ENCODE measurements at regions not wholly inside any gene's neighbourhood (a gene's known extent, or its start where the extent isn't known, plus 50 kb on each side); places are given as distances from the start of the nearest gene placed in this dataset.
A peak's percentile ranks its signal among the peaks of the same experiment; 100 is the strongest.

- DNase-seq (ENCODE audit: low spot score) = no peak
Observed at GRCh38 chr1:186620566-186621350, 59.5 kb downstream of the PTGS2 start.

DNA sequence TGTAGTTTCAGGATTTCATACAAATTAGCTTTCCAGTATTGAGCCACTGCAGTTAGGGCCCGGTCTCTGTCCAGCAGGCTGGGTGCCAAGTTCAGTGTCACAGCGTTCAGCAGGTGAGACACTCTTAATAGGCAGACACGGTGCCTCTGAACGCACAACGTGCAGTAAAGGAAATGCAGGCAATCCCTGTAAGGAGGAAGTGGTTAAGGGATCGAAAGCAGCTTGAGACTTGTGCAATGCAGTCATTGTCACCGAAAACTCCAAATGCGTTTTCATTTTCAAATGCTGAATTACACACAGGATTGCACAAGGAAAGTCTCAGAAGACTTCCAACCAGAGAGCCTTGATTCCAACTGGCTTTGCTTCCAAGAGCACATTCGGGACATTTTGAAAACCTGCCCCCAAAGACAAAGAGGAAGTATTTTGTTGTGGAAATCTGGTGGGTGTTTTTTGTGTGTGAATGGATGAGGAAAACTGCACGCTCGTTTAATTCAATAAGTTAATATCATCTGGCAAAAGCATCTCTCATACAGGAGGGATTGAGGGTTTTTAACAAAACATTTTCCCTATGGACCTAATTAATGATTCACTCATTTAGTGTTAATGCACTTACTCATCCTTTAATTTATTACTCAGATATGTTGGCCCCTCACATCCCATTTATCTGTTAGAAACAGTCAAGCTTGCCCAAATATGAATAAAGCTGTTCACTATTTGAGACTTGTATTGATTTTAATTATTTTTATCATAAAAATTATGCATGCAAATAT is 61.6 kb downstream of the PTGS2 start:
- peak; percentile 27 for DNase-seq (ENCODE audit: low spot score)

DNA sequence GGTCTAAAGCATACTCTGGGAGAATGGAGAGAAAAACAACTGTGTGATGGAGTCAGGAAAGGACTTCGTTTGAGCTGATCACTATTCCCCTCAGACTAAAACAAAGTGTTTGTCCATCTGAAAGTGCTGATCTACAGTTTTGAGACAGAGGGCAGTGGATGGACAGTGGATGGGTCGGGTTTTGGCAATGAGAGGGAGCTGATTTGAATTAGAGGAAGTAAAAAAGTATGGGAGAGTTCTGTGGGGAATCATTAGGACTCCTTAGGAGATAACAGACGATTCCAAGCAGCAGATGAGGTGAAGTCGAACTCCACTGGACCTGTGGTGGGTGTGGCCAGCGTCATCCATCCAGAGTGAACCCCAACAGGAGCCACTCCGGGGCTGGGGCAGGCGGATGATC is 62.3 kb downstream of the PTGS2 start:
- DNase-seq (ENCODE audit: low spot score) = peak; percentile 11

GRCh38 chr1:186616511-186616910 is 63.7 kb downstream of the PTGS2 start:
- DNase-seq (ENCODE audit: low spot score) = no peak

DNA sequence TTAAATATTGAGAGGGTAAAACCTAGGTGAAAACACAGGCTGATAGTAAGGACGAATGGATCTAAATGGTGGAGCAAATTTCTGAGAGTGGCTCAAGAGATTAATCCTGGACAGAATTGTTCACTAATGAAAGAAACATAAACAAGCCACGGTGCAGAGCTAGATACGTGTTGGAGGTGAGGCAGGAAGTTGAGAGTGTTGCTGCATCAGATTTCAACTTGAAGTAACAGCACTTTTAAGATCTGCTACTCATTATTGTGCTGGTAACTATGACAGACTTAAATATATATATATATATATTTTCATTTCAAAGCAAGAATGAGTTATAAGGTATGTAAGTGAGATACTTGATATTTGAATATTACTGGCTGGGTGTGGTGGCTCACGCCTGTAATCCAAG is 64.9 kb downstream of the PTGS2 start:
- no peak for DNase-seq (ENCODE audit: low spot score)

DNA sequence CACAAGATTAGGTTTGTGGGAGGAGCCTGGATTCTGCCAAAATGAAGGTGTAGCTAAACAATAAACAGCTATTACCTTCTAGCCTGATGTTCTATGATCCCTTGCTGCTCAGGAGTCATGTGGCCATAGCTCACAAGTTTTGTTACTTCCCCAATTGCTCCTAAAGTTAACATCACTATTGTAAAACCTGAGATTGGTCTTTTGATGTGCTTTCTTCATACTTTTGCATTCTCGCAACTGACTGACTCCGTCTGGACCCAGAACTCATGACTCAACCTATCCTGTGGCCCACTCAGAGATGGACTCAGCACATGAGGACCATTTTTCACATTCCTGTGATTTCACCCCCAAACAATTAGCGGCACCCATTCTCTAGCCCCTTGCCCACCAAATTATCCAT is 69.1 kb downstream of the PTGS2 start:
- no peak for DNase-seq (ENCODE audit: low spot score)

DNA sequence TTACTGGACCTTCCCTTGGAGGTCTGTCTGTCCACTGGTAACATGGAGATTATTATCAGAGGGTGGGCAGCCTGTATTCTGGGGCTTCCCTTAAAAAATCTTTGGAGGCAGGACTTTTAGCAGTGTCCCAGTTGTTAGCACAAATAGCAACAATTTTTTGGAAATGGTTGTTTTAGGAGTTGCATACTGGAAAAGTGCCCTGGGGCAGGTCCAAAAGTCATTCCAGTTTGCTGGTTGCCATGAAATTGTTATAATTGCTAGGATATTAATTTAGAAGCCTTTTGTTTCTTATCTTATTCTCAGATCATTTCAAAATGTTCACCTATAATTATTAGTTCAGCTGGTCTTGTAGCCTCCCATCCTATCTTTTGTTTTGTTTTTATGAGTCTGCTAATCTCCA is 71.0 kb downstream of the PTGS2 start:
- no peak for DNase-seq (ENCODE audit: low spot score)

DNA sequence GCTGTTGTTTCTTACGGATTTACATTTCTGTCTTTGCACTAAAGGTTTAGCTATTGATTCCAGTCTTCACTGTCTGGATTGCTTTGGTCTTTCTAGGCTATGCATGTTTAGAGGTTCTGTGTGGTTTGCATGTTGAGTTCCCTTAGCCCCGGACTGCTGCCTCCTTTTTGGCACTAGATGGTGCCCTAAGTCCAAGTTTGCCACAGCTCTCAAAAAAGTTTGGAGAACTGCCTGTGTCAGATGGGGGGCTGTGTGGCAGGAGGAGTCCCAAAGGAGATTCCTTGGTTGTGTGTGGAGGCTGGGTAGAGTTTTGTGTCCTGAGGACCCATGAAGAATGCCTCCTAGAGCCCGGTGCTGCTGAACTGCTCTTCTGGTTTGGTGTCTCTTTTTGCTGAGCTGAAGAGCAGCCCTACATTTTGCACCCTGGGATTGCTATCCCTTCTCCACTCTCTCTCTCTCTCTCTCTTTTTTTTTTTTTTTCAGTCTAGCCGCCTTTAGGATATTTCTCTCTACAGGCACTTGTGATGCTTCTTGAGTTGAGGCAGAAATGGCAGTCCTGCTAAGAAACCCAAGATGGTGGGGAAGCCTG is 74.4 kb downstream of the PTGS2 start:
- DNase-seq (ENCODE audit: low spot score) = peak; percentile 5

DNA sequence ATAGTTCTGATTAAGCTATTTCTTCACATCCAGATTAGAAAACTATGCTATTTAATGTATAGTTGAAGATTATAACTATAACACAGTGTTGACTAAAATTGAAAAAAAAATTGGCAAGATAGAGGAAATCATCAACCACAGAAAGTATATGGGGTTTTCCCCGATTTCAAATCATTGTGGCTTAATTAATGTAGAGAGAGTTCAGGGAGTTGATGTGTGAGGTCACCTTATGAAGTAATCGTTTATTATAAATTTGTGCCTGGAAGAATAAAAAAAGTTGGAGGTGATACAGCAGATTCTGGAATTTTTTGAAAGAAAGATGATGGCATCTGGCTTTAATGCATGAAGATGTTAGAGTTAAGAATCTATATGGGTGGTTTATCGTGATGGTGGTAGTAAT is 84.3 kb downstream of the PTGS2 start:
- DNase-seq (ENCODE audit: low spot score) = no peak

- DNase-seq (ENCODE audit: low spot score) = no peak
Observed at GRCh38 chr1:186578325-186579016, 101.8 kb downstream of the PTGS2 start.

- no peak for DNase-seq (ENCODE audit: low spot score)
Observed at GRCh38 chr1:186577633-186578032, 102.6 kb downstream of the PTGS2 start.

DNA sequence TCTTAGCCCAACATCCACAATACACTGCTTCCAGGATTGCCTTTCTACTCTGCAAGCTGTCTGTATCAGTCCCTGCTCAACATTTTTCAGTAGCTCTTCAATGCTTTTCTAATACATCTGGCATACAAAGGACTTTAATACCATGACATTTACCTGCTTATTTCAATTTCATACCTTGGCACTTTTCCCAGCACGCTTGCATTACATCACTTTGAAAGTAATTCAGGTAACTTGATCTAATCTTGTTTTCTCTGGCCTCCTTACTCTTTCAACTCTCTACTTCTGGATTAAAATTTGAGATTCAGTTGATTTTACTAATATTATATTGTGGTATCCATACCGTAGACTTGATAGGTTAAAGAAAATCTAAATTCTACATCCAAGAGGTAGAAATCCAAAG is 103.0 kb downstream of the PTGS2 start:
- DNase-seq (ENCODE audit: low spot score) = no peak

DNA sequence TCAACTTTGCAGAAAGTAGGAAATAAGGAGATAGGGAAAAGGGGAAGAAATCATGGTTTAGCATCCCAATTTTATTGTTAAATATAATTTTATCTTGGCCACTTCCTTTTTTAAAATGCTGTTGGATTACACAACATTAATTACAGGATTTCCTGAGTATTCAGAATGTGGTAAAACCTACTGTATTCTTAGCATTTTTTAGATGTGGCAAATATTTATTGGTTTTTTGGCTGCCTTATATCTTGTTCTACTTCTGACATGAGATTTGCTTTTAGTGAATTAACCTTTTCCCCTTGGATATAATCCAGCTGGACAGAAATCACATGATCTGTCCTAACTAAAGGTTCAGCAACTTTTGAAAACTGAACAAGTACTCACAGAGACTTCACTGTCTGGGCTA is 104.9 kb downstream of the PTGS2 start:
- DNase-seq (ENCODE audit: low spot score) = no peak

- DNase-seq (ENCODE audit: low spot score) = no peak
Observed at GRCh38 chr1:186574926-186575325, 105.3 kb downstream of the PTGS2 start.

GRCh38 chr1:186572509-186572908 is 107.7 kb downstream of the PTGS2 start:
- no peak for DNase-seq (ENCODE audit: low spot score)

DNA sequence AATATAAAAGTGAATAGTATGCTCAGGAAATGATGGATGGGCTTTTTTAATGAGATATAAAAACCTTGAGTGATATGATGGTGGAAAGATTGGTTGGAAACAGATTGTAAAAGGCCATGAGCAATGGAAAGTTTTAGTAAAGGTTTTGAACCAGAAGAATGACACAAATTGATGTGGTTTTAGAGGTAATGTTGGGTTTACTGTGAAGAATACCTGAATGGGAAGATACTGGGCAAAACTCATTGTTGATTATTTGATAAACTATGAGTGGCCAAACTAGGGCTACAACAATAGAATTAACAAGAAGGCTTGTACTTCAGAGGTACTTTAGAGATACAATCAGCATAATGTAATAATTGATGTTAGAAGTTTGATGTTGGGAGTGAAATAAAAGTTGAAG is 108.5 kb downstream of the PTGS2 start:
- DNase-seq (ENCODE audit: low spot score) = no peak

DNA sequence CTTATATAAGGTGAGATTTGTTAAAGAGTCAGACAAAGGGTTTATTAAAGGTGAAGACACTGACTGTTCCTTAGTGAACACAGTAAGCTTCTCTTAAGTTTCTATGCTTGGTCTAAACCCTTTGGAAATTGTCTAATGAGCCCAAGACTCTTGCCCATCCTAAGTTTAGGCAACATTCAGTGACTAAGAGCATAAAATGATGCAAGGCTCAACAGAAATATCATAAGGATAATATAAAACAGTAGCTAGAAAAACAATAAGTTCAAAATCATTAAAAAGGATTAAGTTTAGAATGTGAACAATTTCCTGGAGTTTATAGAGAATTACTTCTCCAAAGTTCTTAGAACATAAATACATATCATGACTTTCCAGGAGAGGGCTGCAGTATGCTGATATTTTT is 108.9 kb upstream of the PDC start:
- DNase-seq (ENCODE audit: low spot score) = no peak

- no peak for DNase-seq (ENCODE audit: low spot score)
Observed at GRCh38 chr1:186568221-186568620, 107.3 kb upstream of the PDC start.

GRCh38 chr1:186566140-186566855 is 105.4 kb upstream of the PDC start:
- DNase-seq (ENCODE audit: low spot score) = no peak

GRCh38 chr1:186564582-186564981 is 103.7 kb upstream of the PDC start:
- DNase-seq (ENCODE audit: low spot score) = no peak

DNA sequence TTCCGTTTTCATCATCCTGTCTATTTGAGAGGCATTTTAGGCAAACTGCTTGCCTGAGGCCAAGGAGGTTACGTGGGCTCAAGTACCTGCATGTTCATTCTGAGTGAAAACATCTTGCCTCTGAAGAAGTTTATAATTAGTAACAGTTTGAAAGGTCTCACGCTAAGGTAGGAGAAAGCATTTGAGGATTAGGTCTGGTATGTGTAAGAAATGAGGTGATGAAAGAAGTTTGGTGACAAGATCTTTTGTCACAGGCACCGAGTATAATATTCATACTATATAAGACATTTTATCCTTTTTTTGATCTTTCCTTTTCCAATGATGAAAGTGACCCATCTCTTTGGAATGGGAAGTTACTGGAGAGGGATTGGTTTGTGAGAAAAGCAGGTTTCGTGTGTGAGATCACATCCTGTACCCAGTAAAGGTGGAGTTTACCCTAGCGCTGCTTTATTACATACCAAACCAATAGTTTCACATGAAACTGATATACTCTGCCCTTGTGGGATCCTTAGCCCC is 98.7 kb upstream of the PDC start:
- no peak for DNase-seq (ENCODE audit: low spot score)
